GM19043 (cell line): ENCODE measurements at regions not wholly inside any gene's neighbourhood (a gene's known extent, or its start where the extent isn't known, plus 50 kb on each side); places are given as distances from the start of the nearest gene placed in this dataset.

Source experiments
- ATAC-seq: cut with Tn5 transposase; IDR thresholded peaks from one replicate; pipeline ENCODE4 v1.9.1; 2021; ENCODE audit warnings: low read depth; ENCODE audit not compliant: unreplicated experiment

DNA sequence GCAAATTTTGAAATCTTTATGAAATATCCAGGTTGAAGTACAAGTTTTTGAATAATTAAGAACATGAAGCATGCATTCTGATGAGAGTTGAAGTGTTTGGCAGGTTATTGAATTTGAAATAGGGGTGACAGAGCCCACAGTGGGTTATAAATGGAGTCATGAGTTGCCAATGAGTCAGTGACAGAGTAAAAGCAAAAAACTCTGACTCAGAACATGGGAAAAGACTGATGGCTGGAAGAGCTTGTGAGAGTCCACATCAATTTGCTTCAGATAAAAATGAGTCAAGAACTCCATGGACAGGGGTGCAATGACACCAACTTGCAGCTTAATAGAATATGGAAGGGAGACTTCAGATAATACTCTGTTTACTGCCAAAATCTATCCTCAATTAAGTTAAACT, 105.3 kb downstream of the SLC6A15 start:
- ATAC-seq: no peak

DNA sequence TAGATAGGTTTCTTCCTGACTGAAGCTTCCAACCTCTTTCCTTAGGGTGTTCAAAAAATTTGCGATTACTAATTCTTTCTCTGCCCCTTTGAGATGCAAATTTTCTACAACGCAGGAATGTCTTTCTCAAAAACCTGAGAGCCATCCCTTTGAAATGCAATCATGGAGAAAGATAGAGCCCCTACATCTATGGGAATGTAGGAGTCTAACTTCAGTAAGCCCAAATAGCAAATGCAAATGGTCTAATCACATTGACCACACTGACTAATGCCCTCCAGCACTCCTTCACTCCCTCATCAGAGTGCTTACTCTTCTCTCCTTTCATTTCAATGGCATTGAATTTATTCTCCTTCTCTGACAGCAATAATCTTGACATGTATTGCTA, 107.1 kb downstream of the SLC6A15 start:
- ATAC-seq: no peak

GRCh38 chr12:84804691-84805473, 107.7 kb downstream of the SLC6A15 start:
- no peak for ATAC-seq

DNA sequence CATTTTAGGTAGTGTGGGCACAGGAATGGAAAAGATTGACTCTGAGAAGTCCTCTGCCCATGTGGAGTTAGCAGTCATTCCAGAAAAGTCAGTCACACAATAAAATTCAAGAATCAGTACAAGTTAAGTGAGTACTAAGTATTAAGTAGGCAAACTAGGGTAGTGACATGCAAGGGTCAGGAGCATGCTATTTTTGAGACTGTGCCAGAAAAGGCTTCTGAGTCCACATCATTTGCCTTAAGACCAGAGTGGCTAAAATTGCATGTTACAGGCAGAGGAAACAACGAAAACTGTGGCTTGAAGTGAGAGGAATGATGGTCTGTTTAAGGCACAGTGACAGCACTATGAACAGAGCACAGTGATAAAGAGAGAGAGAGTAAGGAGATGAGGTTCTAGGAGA, 108.9 kb downstream of the SLC6A15 start:
- no peak for ATAC-seq

- ATAC-seq: no peak
These were observed 110.4 kb downstream of the SLC6A15 start for GRCh38 chr12:84802161-84802560.

DNA sequence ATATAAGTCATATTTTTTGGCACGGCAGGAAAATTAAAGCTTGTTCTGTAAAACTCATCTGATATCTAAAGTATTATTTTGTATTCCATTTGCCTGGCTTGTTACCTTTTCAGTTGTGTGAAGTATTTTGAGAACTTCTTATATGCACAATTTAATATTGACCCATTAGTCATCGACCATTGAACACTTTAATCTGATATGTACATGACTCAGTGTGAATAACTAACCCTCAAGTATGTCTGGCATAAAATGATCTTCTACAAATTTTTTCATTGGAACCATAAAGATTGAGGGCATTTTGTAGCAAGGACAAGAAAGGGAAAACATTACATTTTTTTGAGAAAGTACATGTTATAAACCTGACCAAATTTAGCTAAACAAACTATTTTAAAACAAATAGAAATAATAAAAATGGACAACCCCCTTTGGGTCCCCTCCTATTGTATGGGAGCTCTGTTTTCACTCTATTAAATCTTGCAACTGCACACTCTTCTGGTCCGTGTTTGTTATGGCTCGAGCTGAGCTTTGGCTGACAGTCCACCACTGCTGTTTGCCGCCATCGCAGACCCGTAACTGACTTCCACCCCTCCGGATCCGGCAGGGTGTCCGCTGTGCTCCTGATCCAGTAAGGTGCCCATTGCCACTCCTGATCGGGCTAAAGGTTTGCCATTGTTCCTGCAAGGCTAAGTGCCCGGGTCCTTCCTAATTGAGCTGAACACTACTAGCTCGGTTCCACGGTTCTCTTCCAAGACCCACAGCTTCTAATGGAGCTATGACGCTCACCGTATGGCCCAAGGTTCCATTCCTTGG, 118.8 kb downstream of the SLC6A15 start:
- no peak for ATAC-seq

- ATAC-seq: no peak
These were observed 121.2 kb downstream of the SLC6A15 start for GRCh38 chr12:84791444-84791843.

- no peak for ATAC-seq
These were observed 123.4 kb downstream of the SLC6A15 start for GRCh38 chr12:84789184-84789583.

- ATAC-seq: no peak
These were observed 125.3 kb downstream of the SLC6A15 start for GRCh38 chr12:84787253-84787652.

DNA sequence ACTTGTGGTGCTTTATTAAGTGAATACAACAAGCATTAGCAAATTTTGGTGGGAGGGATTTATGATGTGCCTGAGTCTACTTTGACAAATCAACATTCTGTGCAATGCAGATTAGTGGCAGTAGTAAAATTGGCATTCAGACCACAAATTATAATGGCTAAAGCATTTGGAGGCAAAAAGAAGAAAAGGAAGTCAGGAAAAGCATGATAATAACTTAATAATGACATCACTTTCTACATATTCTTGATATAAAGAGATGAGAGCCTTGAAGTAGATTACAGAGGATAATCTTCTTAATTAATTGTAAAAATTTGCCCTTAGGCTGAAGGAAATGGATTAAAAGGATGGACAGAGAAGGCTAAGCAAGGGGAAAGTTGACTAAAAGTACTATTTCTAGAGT, 126.0 kb downstream of the SLC6A15 start:
- no peak for ATAC-seq

GRCh38 chr12:84785951-84786350, 126.6 kb downstream of the SLC6A15 start:
- ATAC-seq: no peak

GRCh38 chr12:84785281-84785680, 127.3 kb downstream of the SLC6A15 start:
- ATAC-seq: no peak

GRCh38 chr12:84779169-84779568, 133.4 kb downstream of the SLC6A15 start:
- no peak for ATAC-seq

GRCh38 chr12:84772281-84772680, 140.3 kb downstream of the SLC6A15 start:
- no peak for ATAC-seq

DNA sequence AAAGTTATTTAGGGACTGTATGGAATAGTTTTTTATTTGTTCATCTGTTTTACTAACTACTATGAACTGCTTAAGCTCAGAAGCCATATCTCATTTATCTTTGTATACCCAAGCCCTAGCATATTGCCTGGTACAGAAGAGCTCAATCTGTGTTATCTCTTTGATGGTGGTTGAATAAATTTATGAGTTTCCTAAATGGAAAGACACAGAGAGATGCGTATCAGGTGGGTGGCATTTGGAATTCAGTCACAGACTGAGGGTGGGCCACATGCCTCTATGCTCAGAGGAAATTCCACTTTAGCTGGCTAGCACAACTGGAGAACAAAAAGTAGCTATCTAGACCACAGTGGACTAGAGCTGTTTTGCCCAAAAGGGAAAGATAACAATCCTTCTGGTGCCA, 145.5 kb downstream of the SLC6A15 start:
- no peak for ATAC-seq

DNA sequence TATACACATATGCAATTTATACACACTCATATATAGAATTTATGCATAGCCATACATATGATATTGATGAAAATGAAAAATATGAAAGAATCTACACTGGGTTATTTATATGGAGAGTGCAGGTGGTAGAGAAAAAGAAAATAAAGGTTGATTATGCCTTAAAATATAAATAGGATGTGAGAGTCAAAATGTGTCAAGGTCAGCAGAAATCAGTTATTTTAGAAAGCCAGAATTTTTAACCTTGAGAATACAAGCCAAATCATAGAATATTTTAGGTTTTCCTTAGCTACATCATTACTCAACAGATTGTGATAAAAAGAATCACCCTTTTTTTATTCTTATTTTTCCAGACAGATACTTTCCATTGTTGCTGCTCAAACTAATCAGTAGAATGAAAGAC, 146.2 kb downstream of the SLC6A15 start:
- no peak for ATAC-seq

- no peak for ATAC-seq
These were observed 148.6 kb downstream of the SLC6A15 start for GRCh38 chr12:84764001-84764400.

DNA sequence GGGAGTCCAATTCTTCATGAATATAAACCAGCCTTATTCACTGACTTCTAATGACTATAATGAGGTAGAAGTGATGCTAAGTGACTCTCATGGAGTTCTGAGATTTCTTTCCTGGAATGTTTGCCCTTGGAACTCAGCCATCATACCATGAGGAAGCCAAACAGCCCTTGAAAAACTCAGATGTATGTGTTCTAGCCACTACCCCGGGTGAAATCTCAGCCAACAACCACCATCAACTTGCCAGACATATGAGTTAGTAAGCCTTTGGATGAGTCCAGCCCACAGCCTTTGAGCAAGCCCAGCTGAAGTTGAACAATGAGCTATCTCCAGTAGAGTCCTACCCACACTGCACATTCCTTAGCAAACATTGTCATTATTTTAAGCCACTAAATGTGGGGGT, 149.5 kb downstream of the SLC6A15 start:
- no peak for ATAC-seq

- no peak for ATAC-seq
These were observed 152.3 kb downstream of the SLC6A15 start for GRCh38 chr12:84760091-84760865.

GRCh38 chr12:84757978-84758377, 154.6 kb downstream of the SLC6A15 start:
- ATAC-seq: no peak

GRCh38 chr12:84756961-84757360, 155.6 kb downstream of the SLC6A15 start:
- no peak for ATAC-seq
